Breast epithelium (tissue), 3 donors: ENCODE measurements at regions not wholly inside any gene's neighbourhood (a gene's known extent, or its start where the extent isn't known, plus 50 kb on each side); places are given as distances from the start of the nearest gene placed in this dataset.
"Not testable (repeated sequence)": the region's sequence is repeated elsewhere in the genome, so short reads cannot be mapped to it uniquely, and the experiment has no call there.

ENCODE experiments used
- POLR2A ChIP-seq: fragments of 450-650 bp; IDR thresholded peaks from one replicate; pipeline ENCODE4 v1.6.1; 2016; ENCODE audit warnings: antibody characterized with exemption, mild to moderate bottlenecking, moderate library complexity
- POLR2AphosphoS5 ChIP-seq, 3 donors: sonication (generic); formaldehyde crosslinking; IDR thresholded peaks; one replicate each; pipeline ENCODE4 v1.6.1; 2017; ENCODE audit warnings: antibody characterized with exemption in 3 of 3
- TF ChIP-seq, protein P1 (sequence below), 3 donors: fragments of 450-650 bp; IDR thresholded peaks; one replicate each; pipeline ENCODE4 v1.5.1; 2016 to 2017; ENCODE audit warnings: antibody characterized with exemption in 3 of 3, mild to moderate bottlenecking in 3 of 3, moderate library complexity in 3 of 3

DNA sequence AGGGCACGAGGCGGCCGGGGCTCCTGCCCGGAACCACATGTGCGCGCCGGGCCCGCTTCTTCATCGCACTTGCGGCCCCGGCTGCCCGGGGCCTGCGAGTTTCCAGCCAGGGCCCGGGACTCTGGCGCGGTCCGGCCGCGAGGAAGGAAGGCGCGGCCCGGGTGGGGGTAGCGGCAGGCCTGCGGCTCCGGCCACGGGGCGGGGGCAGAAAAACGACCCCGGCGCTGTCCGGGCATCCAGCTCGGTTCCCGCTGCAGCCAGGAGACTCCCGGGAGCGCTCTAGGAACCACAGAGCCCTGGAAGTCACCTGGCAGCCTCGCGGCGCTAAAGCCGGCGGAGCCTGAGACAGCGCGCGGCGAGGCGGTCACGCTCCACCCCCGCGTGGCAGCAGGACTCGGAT lies 130.5 kb downstream of the POTEM start:
- TF ChIP-seq, protein P1, sequence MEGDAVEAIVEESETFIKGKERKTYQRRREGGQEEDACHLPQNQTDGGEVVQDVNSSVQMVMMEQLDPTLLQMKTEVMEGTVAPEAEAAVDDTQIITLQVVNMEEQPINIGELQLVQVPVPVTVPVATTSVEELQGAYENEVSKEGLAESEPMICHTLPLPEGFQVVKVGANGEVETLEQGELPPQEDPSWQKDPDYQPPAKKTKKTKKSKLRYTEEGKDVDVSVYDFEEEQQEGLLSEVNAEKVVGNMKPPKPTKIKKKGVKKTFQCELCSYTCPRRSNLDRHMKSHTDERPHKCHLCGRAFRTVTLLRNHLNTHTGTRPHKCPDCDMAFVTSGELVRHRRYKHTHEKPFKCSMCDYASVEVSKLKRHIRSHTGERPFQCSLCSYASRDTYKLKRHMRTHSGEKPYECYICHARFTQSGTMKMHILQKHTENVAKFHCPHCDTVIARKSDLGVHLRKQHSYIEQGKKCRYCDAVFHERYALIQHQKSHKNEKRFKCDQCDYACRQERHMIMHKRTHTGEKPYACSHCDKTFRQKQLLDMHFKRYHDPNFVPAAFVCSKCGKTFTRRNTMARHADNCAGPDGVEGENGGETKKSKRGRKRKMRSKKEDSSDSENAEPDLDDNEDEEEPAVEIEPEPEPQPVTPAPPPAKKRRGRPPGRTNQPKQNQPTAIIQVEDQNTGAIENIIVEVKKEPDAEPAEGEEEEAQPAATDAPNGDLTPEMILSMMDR (IDR thresholded peaks at IDR 0.05): not testable (repeated sequence)
- TF ChIP-seq POLR2A; POLR2AphosphoS5 (IDR thresholded peaks at IDR 0.05): not testable (repeated sequence)
